Hepatocyte (in vitro differentiated cells): ENCODE measurements at regions not wholly inside any gene's neighbourhood (a gene's known extent, or its start where the extent isn't known, plus 50 kb on each side); places are given as distances from the start of the nearest gene placed in this dataset.

ENCODE experiments used
- CTCF ChIP-seq: fragments of 200-600 bp; sonication (generic); IDR thresholded peaks from 2 replicates; pipeline ENCODE4 v1.5.1; 2016; ENCODE audit warnings: antibody characterized with exemption, mild to moderate bottlenecking; ENCODE audit not compliant: poor library complexity
- EZH2 ChIP-seq: fragments of 200-600 bp; sonication (generic); IDR thresholded peaks from 2 replicates; pipeline ENCODE4 v1.6.1; 2016; ENCODE audit warnings: antibody characterized with exemption, mild to moderate bottlenecking, borderline replicate concordance

DNA sequence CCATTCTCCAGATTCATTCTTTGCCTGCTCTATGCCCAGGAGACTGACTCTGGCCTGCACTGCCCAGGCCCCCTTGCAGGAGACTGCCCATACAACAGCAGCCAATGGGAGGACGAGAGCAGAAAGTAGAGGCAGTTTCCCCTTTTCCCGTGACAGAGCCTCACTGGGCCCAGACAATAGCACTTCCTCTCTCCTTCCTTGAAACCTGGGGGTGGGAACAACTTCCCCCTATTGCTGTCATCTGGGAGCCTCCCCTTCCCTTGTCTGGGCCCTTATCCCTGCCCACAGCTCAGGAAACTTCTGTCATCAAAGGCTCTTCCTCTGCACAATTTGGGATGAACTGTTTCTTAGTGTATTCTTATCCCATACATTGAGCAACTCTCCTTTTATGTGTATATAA lies 60.8 kb upstream of the KCNJ15 start:
- no peak for TF ChIP-seq CTCF
- no peak for TF ChIP-seq EZH2
